HG03064 (cell line): ENCODE measurements at regions not wholly inside any gene's neighbourhood (a gene's known extent, or its start where the extent isn't known, plus 50 kb on each side); places are given as distances from the start of the nearest gene placed in this dataset.
"Not testable (repeated sequence)": the region's sequence is repeated elsewhere in the genome, so short reads cannot be mapped to it uniquely, and the experiment has no call there.

Source experiments
- ATAC-seq: cut with Tn5 transposase; IDR thresholded peaks from one replicate; pipeline ENCODE4 v1.9.1; 2021; ENCODE audit warnings: low read depth; ENCODE audit not compliant: unreplicated experiment

DNA sequence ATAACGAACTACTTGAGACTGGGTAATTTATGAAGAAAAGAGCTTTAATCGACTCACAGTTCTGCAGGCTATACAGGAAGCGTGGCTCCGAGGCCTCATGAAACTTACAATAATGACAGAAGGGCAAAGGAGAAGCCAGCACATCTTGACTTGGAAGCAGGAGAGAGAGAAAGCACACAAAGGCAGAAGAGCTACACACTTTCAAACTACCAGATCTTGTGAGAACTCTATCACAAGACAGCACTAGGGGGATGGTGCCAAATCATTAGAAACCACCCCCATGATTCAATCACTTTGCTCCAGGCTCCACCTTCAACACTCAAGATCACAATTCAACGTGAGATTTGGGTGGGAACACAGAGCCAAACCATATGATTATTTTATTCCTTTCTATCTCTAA is 655.9 kb upstream of the SYT4 start:
- ATAC-seq: no peak

DNA sequence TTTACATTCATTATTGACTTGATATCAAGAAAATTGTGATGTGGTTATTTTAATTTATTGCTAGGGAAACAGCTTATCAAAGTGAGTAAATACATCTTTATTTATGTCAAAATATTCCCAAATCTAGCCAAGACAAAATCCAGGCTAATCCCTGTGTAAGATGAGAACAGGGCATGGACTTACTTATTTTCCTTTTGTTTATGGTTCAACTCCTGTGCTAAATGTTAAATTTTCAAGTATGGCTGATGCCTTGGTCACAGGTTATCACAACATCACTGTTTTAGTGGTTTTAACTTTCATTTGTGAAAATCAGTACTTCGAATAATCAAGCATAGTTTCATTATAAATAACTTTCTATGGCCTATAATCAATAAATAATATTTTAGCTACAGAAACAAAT is 657.0 kb upstream of the SYT4 start:
- no peak for ATAC-seq

DNA sequence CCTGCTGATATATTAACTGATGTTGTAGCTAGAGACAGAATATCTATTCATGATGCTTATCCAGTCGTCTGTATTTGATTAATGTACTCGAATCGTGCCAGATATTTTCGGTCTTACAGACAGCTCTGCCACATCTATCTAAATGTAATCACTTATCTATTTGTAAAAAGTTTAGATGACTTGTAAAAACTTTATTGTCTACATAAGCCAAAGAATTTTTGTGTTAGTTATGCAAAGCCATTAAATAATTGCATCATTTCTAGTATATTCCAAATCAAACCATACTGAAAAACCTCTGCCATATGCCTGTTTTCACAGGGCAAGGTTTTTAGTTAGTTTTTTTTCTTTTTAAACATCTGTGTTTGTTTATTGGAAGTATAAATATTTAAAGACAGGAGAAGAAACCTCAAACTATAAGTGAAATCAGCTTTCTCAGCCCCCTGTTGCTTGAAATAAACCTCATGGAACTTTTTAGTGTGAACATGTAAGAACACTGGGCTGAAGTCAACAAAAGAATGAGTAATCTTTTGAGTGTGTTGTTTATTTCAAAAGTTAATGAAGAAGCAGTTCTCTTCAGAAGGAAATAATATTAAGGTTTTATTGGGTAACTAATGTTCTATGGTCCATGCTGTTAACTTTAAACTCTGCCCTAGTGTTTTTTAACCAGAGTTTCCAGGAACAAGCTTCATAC is 657.6 kb upstream of the SYT4 start:
- ATAC-seq: no peak

DNA sequence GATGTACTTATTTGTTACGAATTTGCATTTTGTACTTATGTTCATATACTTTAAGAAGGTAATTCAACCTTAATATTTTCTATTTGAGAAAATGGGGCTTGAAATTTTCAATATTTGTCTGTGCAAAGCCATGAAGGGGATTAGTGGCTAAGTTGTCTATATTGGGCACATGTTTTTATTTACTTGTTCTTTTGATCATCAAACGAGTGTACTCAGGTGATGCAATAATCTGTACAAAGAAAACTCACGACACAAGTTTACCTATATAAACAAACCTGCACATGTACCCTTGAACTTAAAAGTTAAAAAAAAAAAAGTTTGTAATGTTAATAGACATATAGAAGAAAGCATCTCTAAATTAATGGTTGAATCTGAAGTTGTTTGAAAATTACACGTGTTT is 658.9 kb upstream of the SYT4 start:
- ATAC-seq: no peak

DNA sequence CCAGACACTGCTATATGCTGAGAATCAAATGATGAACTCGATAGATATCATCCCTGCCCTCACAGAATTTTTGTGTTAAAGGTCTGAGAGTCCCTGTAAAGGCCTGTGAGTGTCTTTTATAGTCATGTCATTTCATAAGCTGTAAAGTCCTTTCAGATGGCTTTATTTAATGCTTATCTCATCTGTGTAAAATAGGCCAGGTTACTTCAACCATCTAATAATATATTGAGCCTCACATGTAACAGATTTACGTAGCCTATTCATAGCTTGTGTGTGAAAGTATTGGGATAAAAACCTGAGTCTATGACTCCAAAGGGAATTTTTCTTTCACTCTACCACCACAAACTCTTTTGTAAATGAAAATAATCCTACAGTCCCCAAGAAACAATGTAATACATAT is 672.0 kb upstream of the SYT4 start:
- no peak for ATAC-seq

DNA sequence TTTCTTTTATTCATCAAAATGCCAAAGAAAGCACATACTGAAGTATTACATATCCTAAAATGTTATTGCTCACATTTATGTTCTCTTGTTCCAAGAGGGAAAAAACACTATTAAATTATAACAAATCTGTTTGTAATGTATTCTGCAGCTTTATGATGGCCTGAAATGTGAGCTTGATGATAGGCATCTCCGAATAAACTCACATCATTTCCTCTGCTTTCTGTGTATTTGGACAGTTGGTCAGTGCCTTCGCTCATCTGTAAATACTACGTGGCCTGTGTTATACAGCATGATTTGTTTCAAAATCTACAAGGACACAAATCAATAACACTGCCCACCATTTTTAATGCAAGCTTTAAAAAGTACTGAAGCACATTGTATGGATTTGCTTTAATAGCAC is 672.8 kb upstream of the SYT4 start:
- ATAC-seq: no peak

DNA sequence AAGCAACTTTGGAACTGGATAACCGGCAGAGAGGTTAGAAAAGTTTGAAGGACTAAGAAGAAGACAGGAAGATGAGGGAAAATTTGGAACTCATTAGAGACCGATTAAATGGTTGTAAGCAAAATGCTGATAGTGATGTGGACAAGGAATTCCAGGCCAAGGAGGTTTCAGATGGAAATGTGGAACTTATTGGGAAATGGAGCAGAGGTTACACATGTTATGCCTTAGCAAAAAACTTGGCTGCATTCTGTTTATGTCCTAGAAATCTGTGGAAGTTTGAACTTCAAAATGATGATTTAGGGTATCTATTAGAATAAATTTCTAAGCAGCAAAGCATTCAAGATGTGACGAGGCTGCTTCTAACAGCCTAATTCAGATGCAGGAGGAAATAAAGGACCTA is 675.1 kb upstream of the SYT4 start:
- ATAC-seq: no peak

DNA sequence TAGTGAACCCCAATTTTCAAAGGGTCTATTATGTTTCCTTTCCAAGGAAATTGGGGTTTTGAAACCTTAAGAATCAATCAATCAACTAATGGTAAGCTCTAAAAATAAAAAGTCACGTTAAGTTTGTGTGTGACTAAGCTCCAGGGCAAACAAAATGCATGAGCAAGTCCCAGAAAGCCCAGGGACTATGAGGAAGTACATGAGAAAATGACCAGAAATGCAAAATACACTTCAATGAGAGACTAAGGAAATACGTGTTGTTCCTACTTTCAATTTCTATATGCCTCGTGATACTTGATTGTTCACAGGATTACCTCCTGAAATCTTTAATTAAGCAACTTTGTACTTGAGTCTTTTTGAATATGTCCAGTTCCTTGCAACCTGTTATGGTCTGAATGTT is 684.4 kb upstream of the SYT4 start:
- no peak for ATAC-seq

DNA sequence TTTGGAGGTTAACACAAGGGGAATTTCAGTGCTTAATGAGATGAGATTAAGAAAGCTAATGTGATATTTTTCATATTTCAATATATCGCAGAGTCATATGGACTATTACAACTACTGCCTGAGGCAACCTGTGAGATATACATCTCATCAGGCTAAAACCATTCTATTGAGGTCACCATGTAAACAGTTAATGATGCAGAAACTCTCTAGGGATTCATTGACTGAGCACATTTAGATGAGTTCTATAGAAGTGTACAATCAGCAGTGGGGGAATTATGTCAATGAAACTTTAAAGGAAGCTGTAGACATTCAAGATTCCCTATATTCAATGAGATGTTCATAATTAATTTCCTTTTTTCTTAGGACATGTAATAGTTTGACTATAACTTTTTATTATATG is 687.4 kb upstream of the SYT4 start:
- ATAC-seq: no peak

DNA sequence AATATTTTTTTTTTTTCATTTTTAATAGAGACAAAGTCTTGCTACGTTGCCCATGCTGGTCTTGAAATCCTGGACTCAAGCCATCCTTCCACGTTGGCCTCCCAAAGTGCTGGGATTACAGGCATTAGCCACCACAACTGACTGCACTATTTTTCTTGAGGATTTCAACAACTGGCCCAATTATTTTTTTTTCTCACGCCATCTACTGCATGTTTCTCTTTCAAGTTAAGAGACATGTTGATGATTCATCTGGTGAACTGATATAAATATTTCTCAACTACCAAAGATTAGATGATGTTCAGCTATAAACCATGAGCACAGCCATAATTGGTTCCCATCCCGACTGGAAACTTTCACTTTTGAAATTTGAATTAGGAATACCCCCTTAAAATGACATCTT is 688.4 kb upstream of the SYT4 start:
- ATAC-seq: no peak

DNA sequence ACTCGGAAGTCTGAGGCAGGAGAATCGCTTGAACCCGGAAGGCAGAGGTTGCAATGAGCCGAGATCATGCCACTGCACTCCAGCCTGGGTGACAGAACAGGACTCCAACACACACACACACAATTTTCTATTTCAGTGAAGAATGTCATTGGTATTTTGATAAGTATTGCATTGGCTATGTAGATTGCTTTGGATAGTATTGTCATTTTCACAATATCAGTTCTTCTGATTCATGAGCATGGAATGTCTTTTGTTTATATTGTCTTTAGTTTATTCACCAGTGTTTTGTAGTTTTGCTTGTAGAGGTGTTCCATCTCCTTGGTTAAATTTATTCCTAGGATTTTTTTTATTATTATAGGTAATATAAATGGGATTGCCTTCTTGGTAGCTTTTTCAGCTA is 693.4 kb upstream of the SYT4 start:
- ATAC-seq: no peak

DNA sequence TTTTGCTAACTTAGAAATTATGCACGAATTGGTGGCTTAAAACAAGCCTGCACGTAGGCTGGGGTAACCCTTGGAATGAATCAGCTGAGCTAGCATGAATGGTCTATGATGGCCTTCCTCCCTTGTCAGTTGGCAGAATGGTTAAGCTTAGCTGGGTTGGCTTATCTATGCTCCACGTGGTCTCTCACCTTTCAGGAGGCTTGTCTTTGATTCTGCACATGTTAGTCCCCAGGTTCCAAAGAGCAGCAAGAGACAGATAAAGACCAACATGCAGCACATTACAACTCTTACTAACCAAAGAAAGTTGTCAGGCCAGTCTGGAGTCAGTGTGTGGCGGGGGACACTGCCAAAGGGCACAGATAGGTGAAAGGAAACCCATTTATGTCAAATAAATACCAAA is 700.9 kb upstream of the SYT4 start:
- no peak for ATAC-seq

DNA sequence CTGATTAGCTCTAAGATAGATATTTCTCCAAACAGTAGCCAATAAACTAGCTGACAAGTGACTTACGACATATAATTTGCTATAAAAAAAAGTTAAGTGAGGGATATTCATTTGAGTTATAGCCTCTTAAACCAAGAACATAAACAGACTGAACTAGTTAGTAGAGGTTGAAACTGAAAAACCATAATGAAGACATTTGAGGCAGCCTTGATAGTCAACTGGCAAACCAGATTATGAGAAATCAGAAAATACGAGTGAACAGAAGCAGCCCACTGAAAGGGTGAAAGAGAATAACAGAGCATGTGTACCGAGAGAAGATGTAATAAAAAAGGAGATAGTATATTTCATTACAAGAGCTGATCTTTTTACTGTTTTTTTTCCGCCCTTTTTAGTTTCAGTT is 698.1 kb upstream of the SETBP1 start:
- ATAC-seq: no peak

DNA sequence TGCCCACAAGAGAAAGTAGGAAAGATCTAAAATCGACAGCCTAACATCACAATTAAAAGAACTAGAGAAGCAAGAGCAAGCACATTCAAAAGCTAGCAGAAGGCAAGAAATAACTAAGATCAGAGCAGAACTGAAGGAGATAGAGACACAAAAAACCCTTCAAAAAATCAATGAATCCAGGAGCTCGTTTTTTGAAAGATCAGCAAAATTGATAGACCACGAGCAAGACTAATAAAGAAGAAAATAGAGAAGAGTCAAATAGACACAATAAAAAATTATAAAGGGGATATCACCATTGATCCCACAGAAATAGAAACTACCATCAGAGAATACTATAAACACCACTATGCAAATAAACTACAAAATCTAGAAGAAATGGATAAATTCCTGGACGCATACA is 693.6 kb upstream of the SETBP1 start:
- ATAC-seq: not testable (repeated sequence)

DNA sequence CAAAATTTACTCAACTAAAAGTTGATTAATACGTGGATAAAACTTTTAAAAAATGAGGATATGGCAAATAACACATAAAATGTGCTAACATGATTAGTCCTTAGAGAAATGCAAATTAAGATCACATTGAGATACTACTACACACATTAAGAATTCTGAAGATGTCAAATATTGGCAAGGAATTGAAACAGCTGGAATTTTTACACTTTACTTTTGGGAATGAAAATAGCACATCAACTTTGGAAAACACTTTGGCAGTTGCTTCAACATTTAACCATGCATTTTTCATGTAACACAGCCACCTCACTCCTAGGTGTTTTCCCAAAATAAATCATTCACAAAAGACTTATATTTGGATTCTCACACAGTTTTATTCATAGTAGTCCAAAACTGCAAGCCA is 687.9 kb upstream of the SETBP1 start:
- no peak for ATAC-seq

DNA sequence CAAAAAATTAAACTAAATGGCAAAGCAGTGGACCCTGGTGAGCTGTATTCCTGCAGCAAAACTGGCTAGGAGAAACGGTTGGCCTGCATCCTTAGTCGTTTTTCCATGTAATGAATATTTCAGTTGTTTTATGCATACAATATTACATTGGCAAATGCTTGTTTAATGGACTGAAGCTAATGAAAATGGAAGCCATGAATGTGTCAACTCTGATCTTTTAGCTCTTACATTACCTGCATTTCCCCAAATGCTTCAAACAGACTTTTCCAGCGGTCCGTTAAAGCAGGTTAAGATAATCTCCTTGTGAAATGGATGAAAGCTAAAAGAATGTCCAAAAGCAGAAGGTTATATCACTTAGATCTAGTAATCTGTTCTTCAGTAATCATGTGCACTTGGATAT is 686.3 kb upstream of the SETBP1 start:
- ATAC-seq: no peak

DNA sequence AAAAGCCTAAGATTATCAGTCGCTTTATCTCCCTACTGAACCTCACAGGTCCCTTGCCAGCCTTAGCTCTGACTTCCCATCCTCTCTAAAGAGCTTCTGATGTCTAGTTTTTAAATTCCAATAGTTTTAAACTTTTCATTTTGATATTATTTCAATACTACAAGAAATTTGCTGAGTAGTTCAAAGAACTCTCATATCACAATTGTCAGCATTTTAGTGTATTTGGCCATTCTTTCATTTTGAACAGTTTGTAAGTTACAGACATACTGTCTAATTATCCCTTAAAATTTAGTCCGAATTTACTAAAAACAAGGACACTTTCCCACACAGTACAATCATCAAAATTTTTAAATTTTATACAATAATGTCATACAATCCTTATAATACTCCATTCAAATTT is 666.8 kb upstream of the SETBP1 start:
- ATAC-seq: no peak

DNA sequence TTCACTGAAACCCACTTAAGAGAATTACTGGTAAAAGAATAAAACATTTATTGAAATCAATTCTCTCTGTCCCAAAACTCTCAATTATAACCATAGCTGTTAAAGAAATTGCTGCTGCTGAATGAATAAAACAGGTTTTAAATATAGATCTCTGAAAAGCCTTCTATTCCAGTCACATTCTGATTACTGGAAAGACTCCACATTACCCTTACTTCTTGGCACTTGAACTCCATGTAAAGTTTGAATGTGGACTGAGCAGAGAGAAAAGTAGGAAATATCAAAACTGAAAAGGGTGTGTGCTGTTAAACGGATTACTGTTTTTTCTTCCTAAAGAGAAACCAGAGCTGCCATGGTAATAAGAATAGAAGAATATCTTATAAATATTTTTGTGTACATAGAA is 655.3 kb upstream of the SETBP1 start:
- no peak for ATAC-seq

DNA sequence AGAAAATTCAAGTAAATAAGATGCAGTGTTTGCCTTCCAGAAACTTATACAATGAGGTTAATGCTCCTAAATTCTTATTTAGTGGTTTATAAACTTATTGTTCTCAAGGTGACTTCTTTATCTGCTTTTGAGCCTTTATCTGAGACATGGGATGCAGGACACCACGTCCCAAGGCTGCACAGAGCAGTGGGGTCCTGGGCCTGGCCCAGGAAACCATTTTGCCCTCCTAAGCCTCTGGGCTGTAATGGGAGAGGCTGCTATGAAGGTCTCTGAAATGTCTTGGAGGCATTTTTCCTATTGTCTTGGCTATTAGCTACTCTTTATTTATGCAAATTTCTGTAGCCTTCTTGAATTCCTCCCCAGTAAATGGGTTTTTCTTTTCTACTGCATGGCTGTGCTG is 652.6 kb upstream of the SETBP1 start:
- ATAC-seq: no peak

DNA sequence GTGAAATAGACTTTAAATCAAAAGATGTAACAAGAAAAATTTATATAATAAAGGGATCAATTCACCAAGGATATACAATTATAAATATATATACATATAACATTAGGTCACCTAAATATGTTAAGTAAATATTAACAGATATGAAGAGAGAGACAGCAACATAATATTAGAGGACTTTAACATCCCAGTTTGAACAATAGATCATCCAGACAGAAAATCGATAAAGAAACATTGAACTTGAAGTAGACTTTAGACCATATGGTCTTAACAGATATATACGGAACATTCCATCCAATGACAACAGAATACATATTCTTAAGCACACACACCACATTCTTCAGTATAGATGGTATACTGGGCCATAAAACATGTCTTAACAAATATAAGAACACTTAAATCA is 649.6 kb upstream of the SETBP1 start:
- no peak for ATAC-seq

DNA sequence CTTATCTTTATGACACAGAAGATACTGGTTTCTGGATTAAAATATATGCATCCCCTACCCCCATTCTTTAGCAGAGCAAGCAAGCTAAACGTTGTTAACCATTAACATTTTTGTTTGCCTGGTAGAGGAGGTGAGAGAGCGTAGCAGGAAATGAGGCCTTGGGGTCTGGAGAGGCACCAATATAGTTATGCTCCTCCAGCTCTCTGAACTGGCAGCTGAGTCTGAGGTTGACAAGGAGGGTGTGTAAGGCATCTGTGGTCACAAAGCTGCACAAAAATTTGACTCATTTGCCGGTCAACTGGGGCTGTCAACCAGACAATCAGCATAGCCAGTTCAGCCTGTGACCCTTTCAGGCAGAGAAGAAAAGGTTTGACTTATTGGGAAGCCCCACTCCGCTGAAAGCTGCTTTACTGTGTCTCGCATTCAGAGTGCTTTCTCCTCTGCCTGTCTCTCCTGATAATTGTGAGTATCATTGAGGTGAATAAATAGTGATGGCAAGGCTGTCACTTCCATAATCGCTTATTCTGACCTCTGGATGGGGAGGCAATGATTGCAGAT is 647.5 kb upstream of the SETBP1 start:
- ATAC-seq: no peak

DNA sequence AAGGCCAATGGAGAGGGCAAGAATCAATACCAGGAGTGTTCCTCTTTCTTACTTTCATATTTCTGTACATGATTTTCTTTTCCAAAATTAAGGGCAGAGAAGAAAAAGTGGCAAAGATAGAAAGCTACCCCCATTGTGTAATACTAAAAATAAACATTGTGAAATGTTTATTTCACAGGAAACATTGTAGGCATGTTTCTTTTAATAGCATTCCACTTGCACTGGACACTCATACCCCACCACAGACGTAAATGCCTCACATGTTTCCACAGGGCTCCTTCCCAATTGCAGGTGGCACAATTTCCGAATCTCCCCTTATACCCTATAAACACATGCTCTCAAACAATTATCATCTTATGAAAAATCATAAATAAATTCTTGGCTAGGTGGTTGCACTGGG is 645.1 kb upstream of the SETBP1 start:
- no peak for ATAC-seq

DNA sequence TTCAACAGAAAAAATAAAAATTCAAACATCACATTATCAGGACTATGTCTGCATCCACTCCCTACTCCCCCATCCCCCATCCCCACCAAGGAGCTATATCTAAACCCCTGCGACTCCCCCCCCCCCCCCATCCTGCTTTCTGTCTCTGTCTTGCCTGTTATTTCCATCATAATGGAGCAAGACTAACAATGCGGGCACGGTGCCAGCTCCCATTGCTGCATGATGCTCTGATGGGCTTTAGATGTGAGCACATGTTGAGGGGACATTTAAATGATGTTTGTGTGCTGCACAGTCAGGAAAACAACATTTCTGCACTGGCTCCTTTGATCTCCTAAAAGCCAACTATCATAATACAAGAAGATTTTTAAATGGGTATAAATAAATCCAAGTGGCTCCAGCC is 644.2 kb upstream of the SETBP1 start:
- no peak for ATAC-seq
